ENCODE measurements at regions not wholly inside any gene's neighbourhood (a gene's known extent, or its start where the extent isn't known, plus 50 kb on each side); places are given as distances from the start of the nearest gene placed in this dataset.
"Not testable (repeated sequence)": the region's sequence is repeated elsewhere in the genome, so short reads cannot be mapped to it uniquely, and the experiment has no call there.

DNA sequence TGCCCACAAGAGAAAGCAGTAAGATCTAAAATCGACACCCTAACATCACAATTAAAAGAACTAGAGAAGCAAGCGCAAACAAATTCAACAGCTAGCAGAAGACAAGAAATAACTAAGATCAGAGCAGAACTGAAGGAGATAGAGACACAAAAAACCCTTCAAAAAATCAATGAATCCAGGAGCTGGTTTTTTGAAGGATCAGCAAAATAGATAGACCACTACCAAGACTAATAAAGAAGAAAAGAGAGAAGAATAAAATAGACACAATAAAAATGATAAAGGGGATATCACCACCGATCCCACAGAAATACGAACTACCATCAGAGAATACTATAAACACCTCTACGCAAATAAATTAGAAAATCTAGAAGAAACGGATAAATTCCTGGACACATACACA, 110.0 kb upstream of the PPP1R9A start:
- TF ChIP-seq ZNF274 (IDR thresholded peaks at IDR 0.05; ENCODE audit: insufficient read depth, insufficient read length); ETV6 (conservative IDR thresholded peaks at IDR 0.05 in 1 of 2, IDR thresholded peaks at IDR 0.05 in 1 of 2; ENCODE audit: borderline replicate concordance in 1 of 2, low read depth in 1 of 2): not testable (repeated sequence)

Data from GM12878 (cell line).